SIG-M5 (cell line): ENCODE measurements at regions not wholly inside any gene's neighbourhood (a gene's known extent, or its start where the extent isn't known, plus 50 kb on each side); places are given as distances from the start of the nearest gene placed in this dataset.

Experiments used
- DNase-seq: peaks from one replicate; lab custom pipeline; 2025; lab: John Stamatoyannopoulos, UW

GRCh38 chr18:45119876-45120275 lies 439.2 kb downstream of the SETBP1 start:
- DNase-seq = no peak

- no peak for DNase-seq
These were observed 440.5 kb downstream of the SETBP1 start for GRCh38 chr18:45121146-45121545.

GRCh38 chr18:45122506-45122905 lies 441.8 kb downstream of the SETBP1 start:
- DNase-seq = no peak

- no peak for DNase-seq
These were observed 446.7 kb downstream of the SETBP1 start for GRCh38 chr18:45127405-45127804.

GRCh38 chr18:45133276-45133675 lies 452.6 kb downstream of the SETBP1 start:
- no peak for DNase-seq

GRCh38 chr18:45136381-45137086 lies 455.8 kb downstream of the SETBP1 start:
- no peak for DNase-seq

GRCh38 chr18:45137087-45137419 lies 456.4 kb downstream of the SETBP1 start:
- no peak for DNase-seq

- no peak for DNase-seq
These were observed 458.8 kb downstream of the SETBP1 start for GRCh38 chr18:45139478-45139877.

GRCh38 chr18:45142868-45143267 lies 462.2 kb downstream of the SETBP1 start:
- no peak for DNase-seq

GRCh38 chr18:45149712-45150111 lies 465.6 kb upstream of the SLC14A2 start:
- DNase-seq = no peak

GRCh38 chr18:45151645-45152044 lies 463.6 kb upstream of the SLC14A2 start:
- no peak for DNase-seq

GRCh38 chr18:45155526-45155925 lies 459.8 kb upstream of the SLC14A2 start:
- DNase-seq = no peak

- DNase-seq = no peak
These were observed 458.3 kb upstream of the SLC14A2 start for GRCh38 chr18:45156946-45157345.

- no peak for DNase-seq
These were observed 457.7 kb upstream of the SLC14A2 start for GRCh38 chr18:45157576-45157975.

GRCh38 chr18:45161850-45162249 lies 453.4 kb upstream of the SLC14A2 start:
- no peak for DNase-seq

GRCh38 chr18:45163871-45164270 lies 451.4 kb upstream of the SLC14A2 start:
- DNase-seq = no peak

- no peak for DNase-seq
These were observed 450.7 kb upstream of the SLC14A2 start for GRCh38 chr18:45164551-45164950.

GRCh38 chr18:45165176-45165713 lies 450.0 kb upstream of the SLC14A2 start:
- no peak for DNase-seq

GRCh38 chr18:45165871-45166270 lies 449.4 kb upstream of the SLC14A2 start:
- no peak for DNase-seq

GRCh38 chr18:45166341-45166835 lies 448.9 kb upstream of the SLC14A2 start:
- DNase-seq = no peak

- no peak for DNase-seq
These were observed 448.3 kb upstream of the SLC14A2 start for GRCh38 chr18:45166836-45167551.

- no peak for DNase-seq
These were observed 447.5 kb upstream of the SLC14A2 start for GRCh38 chr18:45167631-45168280.
